HG03432 (cell line): ENCODE measurements at regions not wholly inside any gene's neighbourhood (a gene's known extent, or its start where the extent isn't known, plus 50 kb on each side); places are given as distances from the start of the nearest gene placed in this dataset.

ENCODE experiments used
- ATAC-seq: cut with Tn5 transposase; IDR thresholded peaks from one replicate; pipeline ENCODE4 v1.9.1; 2021; ENCODE audit warnings: mild to moderate bottlenecking, moderate library complexity; ENCODE audit not compliant: unreplicated experiment

GRCh38 chr12:91240386-91241095, 57.9 kb upstream of the DCN start:
- ATAC-seq, result no peak

GRCh38 chr12:91239481-91239880, 56.9 kb upstream of the DCN start:
- ATAC-seq, result no peak
